Thoracic aorta (tissue), 2 donors: ENCODE measurements at regions not wholly inside any gene's neighbourhood (a gene's known extent, or its start where the extent isn't known, plus 50 kb on each side); places are given as distances from the start of the nearest gene placed in this dataset.

Experiments
- ATAC-seq: fragments of 150-250 bp; one replicate; pipeline ENCODE4 v1.8.0; 2017; ENCODE audit warnings: low read depth; ENCODE audit not compliant: insufficient number of reproducible peaks, low FRiP score
- DNase-seq: peaks from one replicate; pipeline ENCODE4 v3.0.0-alpha.2; 2020; ENCODE audit warnings: low spot score
- H3K27ac ChIP-seq, 2 donors: fragments of 200-600 bp; sonication (generic); 1 replicate in 1 of 2; 2 replicates in 1 of 2; pipeline ENCODE4 v1.5.1; 2016; ENCODE audit warnings: mild to moderate bottlenecking in 2 of 2, moderate library complexity in 2 of 2
- H3K27me3 ChIP-seq: fragments of 200-600 bp; sonication (generic); replicated peaks from 2 replicates; pipeline ENCODE4 v1.6.0; 2016; ENCODE audit warnings: mild to moderate bottlenecking; ENCODE audit not compliant: insufficient read depth
- H3K36me3 ChIP-seq: fragments of 200-600 bp; sonication (generic); one replicate; pipeline ENCODE4 v1.5.1; 2016
- H3K4me1 ChIP-seq, 2 donors: fragments of 200-600 bp; sonication (generic); 1 replicate in 1 of 2; 2 replicates in 1 of 2; pipeline versions ENCODE4 v1.5.1 to v1.6.0; 2016; ENCODE audit warnings: low read depth in 2 of 2, mild to moderate bottlenecking in 1 of 2; ENCODE audit not compliant: control insufficient read depth in 1 of 2
- H3K4me3 ChIP-seq: fragments of 200-600 bp; sonication (generic); 2 replicates; pipeline ENCODE4 v1.5.1; 2016; ENCODE audit warnings: mild to moderate bottlenecking
- H3K9me3 ChIP-seq: fragments of 200-600 bp; sonication (generic); 2 replicates; pipeline ENCODE4 v1.5.1; 2016
- CTCF ChIP-seq: fragments of 200-600 bp; sonication (generic); IDR thresholded peaks from one replicate; pipeline ENCODE4 v1.5.1; 2019; ENCODE audit warnings: antibody characterized with exemption

GRCh38 chr10:57102236-57102635 is 741.2 kb upstream of the ZWINT start:
- Histone ChIP-seq H3K4me3 (no peak overlapping the region), H3K36me3 (no peaks in the 10 kb centered on the region), H3K27ac (no peak overlapping the region), H3K9me3 (no peaks in the 10 kb centered on the region), H3K4me1 (no peaks in the 10 kb centered on the region), H3K27me3 (no peaks in the 10 kb centered on the region)
- no peak for ATAC-seq
- no peak for DNase-seq
- no peak for TF ChIP-seq CTCF

GRCh38 chr10:57098146-57098545 is 737.1 kb upstream of the ZWINT start:
- Histone ChIP-seq H3K4me3 (no peak overlapping the region), H3K27ac (no peak overlapping the region), H3K36me3 (no peaks in the 10 kb centered on the region), H3K9me3 (no peaks in the 10 kb centered on the region), H3K4me1 (no peaks in the 10 kb centered on the region), H3K27me3 (no peaks in the 10 kb centered on the region)
- ATAC-seq = no peak
- no peak for TF ChIP-seq CTCF
- no peak for DNase-seq

- H3K36me3 ChIP-seq = no peaks in the 10 kb centered on the region
- H3K4me1 ChIP-seq = no peaks in the 10 kb centered on the region
- no peak for ATAC-seq
- H3K9me3 ChIP-seq = no peaks in the 10 kb centered on the region
- TF ChIP-seq CTCF = no peak
- no peaks in the 10 kb centered on the region for H3K27me3 ChIP-seq
- no peak overlapping the region for H3K4me3 ChIP-seq
- no peak for DNase-seq
- H3K27ac ChIP-seq = no peak overlapping the region
These were observed 735.0 kb upstream of the ZWINT start for GRCh38 chr10:57096044-57096443.

- Histone ChIP-seq H3K4me1 (no peaks in the 10 kb centered on the region), H3K27me3 (no peaks in the 10 kb centered on the region), H3K4me3 (no peak overlapping the region), H3K27ac (no peak overlapping the region), H3K36me3 (no peaks in the 10 kb centered on the region), H3K9me3 (no peaks in the 10 kb centered on the region)
- ATAC-seq = no peak
- no peak for DNase-seq
- TF ChIP-seq CTCF = no peak
These were observed 733.9 kb upstream of the ZWINT start for GRCh38 chr10:57094965-57095364.

- Histone ChIP-seq H3K4me1 (no peaks in the 10 kb centered on the region), H3K36me3 (no peaks in the 10 kb centered on the region), H3K27ac (no peak overlapping the region), H3K9me3 (no peaks in the 10 kb centered on the region), H3K4me3 (no peak overlapping the region), H3K27me3 (no peaks in the 10 kb centered on the region)
- ATAC-seq = no peak
- DNase-seq = no peak
- no peak for TF ChIP-seq CTCF
These were observed 733.0 kb upstream of the ZWINT start for GRCh38 chr10:57094083-57094482.
